ENCODE measurements at regions not wholly inside any gene's neighbourhood (a gene's known extent, or its start where the extent isn't known, plus 50 kb on each side); places are given as distances from the start of the nearest gene placed in this dataset.

GRCh38 chr11:105537531-105537930 is 72.3 kb upstream of the GRIA4 start:
- Histone ChIP-seq H3K4me3 (ENCODE audit: low read depth, low read length, poor library complexity, severe bottlenecking) (no peak overlapping the region), H3K27ac (ENCODE audit: low read depth, low read length, poor library complexity, severe bottlenecking) (no peak overlapping the region), H3K27me3 (replicated peaks; ENCODE audit: insufficient read depth, low read depth, low read length, poor library complexity) (peaks cover 30% of the 10 kb centered on the region), H3K4me1 (ENCODE audit: insufficient read depth, low read length, poor library complexity, severe bottlenecking) (no peaks in the 10 kb centered on the region), H3K36me3 (ENCODE audit: insufficient read depth, low read length, poor library complexity, severe bottlenecking) (no peaks in the 10 kb centered on the region), H3K9me3 (ENCODE audit: low read depth, low read length, poor library complexity, severe bottlenecking) (no peaks in the 10 kb centered on the region)
- BruUV-seq (replicated peaks), result no TSS peak
- TF ChIP-seq, protein P1, sequence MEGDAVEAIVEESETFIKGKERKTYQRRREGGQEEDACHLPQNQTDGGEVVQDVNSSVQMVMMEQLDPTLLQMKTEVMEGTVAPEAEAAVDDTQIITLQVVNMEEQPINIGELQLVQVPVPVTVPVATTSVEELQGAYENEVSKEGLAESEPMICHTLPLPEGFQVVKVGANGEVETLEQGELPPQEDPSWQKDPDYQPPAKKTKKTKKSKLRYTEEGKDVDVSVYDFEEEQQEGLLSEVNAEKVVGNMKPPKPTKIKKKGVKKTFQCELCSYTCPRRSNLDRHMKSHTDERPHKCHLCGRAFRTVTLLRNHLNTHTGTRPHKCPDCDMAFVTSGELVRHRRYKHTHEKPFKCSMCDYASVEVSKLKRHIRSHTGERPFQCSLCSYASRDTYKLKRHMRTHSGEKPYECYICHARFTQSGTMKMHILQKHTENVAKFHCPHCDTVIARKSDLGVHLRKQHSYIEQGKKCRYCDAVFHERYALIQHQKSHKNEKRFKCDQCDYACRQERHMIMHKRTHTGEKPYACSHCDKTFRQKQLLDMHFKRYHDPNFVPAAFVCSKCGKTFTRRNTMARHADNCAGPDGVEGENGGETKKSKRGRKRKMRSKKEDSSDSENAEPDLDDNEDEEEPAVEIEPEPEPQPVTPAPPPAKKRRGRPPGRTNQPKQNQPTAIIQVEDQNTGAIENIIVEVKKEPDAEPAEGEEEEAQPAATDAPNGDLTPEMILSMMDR (conservative IDR thresholded peaks at IDR 0.05; ENCODE audit: low read depth, low read length), result no peak
- no peak for TF ChIP-seq EZH2 (IDR thresholded peaks at IDR 0.05; ENCODE audit: borderline replicate concordance, low read depth, low read length, poor library complexity, severe bottlenecking)
- ChIA-PET CTCF (interaction anchor here (0.6 kb wide), 1 partner anchor 664 kb away, joined by 3 read pairs; no protein-coding TSS in a partner anchor), POLR2A (ENCODE audit: low non-redundant PET) (no interaction called here)
- intact Hi-C loops (cut with micrococcal nuclease; ENCODE audit: unreplicated experiment), result no loop called here
- DNase-seq (ENCODE audit: low spot score), result no peak

GRCh38 chr11:105524286-105524685 is 85.6 kb upstream of the GRIA4 start:
- Histone ChIP-seq H3K27ac (ENCODE audit: low read depth, low read length, poor library complexity, severe bottlenecking) (no peak overlapping the region), H3K27me3 (replicated peaks; ENCODE audit: insufficient read depth, low read depth, low read length, poor library complexity) (peaks cover 31% of the 10 kb centered on the region), H3K4me1 (ENCODE audit: insufficient read depth, low read length, poor library complexity, severe bottlenecking) (no peaks in the 10 kb centered on the region), H3K4me3 (ENCODE audit: low read depth, low read length, poor library complexity, severe bottlenecking) (no peak overlapping the region), H3K36me3 (ENCODE audit: insufficient read depth, low read length, poor library complexity, severe bottlenecking) (no peaks in the 10 kb centered on the region), H3K9me3 (ENCODE audit: low read depth, low read length, poor library complexity, severe bottlenecking) (no peaks in the 10 kb centered on the region)
- ChIA-PET POLR2A (ENCODE audit: low non-redundant PET) (no interaction called here), CTCF (no interaction called here)
- no TSS peak for BruUV-seq (replicated peaks)
- TF ChIP-seq EZH2 (IDR thresholded peaks at IDR 0.05; ENCODE audit: borderline replicate concordance, low read depth, low read length, poor library complexity, severe bottlenecking), result no peak
- TF ChIP-seq, protein P1 (conservative IDR thresholded peaks at IDR 0.05; ENCODE audit: low read depth, low read length), result no peak
- intact Hi-C loops (cut with micrococcal nuclease; ENCODE audit: unreplicated experiment), result no loop called here
- peak; percentile 87 for DNase-seq (ENCODE audit: low spot score)

GRCh38 chr11:105520706-105521345 is 89.0 kb upstream of the GRIA4 start:
- no peaks in the 10 kb centered on the region for H3K9me3 ChIP-seq (ENCODE audit: low read depth, low read length, poor library complexity, severe bottlenecking)
- intact Hi-C loops (cut with micrococcal nuclease; ENCODE audit: unreplicated experiment), result no loop called here
- BruUV-seq (replicated peaks), result no TSS peak
- TF ChIP-seq, protein P1 (conservative IDR thresholded peaks at IDR 0.05; ENCODE audit: low read depth, low read length), result no peak
- TF ChIP-seq EZH2 (IDR thresholded peaks at IDR 0.05; ENCODE audit: borderline replicate concordance, low read depth, low read length, poor library complexity, severe bottlenecking), result no peak
- no peaks in the 10 kb centered on the region for H3K4me1 ChIP-seq (ENCODE audit: insufficient read depth, low read length, poor library complexity, severe bottlenecking)
- no peak overlapping the region for H3K4me3 ChIP-seq (ENCODE audit: low read depth, low read length, poor library complexity, severe bottlenecking)
- no peaks in the 10 kb centered on the region for H3K36me3 ChIP-seq (ENCODE audit: insufficient read depth, low read length, poor library complexity, severe bottlenecking)
- no peak for DNase-seq (ENCODE audit: low spot score)
- H3K27ac ChIP-seq (ENCODE audit: low read depth, low read length, poor library complexity, severe bottlenecking), result no peak overlapping the region
- ChIA-PET POLR2A (ENCODE audit: low non-redundant PET) (no interaction called here), CTCF (no interaction called here)
- H3K27me3 ChIP-seq (replicated peaks; ENCODE audit: insufficient read depth, low read depth, low read length, poor library complexity), result peaks cover 41% of the 10 kb centered on the region

Data from A673 (cell line).